ENCODE measurements at regions not wholly inside any gene's neighbourhood (a gene's known extent, or its start where the extent isn't known, plus 50 kb on each side); places are given as distances from the start of the nearest gene placed in this dataset.

GRCh38 chr3:83953417-83954089, 1005.2 kb upstream of the CADM2 start:
- ChIA-PET RAD21 (ENCODE audit: unreplicated experiment) (no interaction called here), POLR2A (no interaction called here), CTCF (no interaction called here), SMC1A (ENCODE audit: uncharacterized antibody, unreplicated experiment) (interaction anchor here (1.0 kb wide), 1 partner anchor 42 kb away, joined by 4 read pairs; no protein-coding TSS in a partner anchor)
- ATAC-seq, result no peak
- Histone ChIP-seq H3K27me3 (replicated peaks in 1 of 2; ENCODE audit: control insufficient read depth in 2 of 2, insufficient read depth in 2 of 2, low read length in 1 of 2) (no peaks in the 10 kb centered on the region), H3K9ac (ENCODE audit: control insufficient read depth, insufficient read depth, low read length) (no peak overlapping the region), H3K4me1 (ENCODE audit: control insufficient read depth, insufficient read depth, low read length) (no peaks in the 10 kb centered on the region), H3K4me2 (ENCODE audit: control insufficient read depth, insufficient read depth) (no peak overlapping the region), H2AFZ (ENCODE audit: control insufficient read depth, low read depth, low read length) (no peak overlapping the region), H3K9me3 (replicated peaks; ENCODE audit: control insufficient read depth, insufficient read depth, low read length) (no peaks in the 10 kb centered on the region), H4K20me1 (ENCODE audit: control insufficient read depth, insufficient read depth) (no peaks in the 10 kb centered on the region), H3K4me3 (no peak overlapping the region), H3K36me3 (ENCODE audit: control insufficient read depth in 2 of 2, insufficient read depth in 2 of 2, low read length in 1 of 2) (no peaks in the 10 kb centered on the region), H3K27ac (ENCODE audit: control insufficient read depth, insufficient read depth) (no peak overlapping the region), H3K79me2 (ENCODE audit: control insufficient read depth, insufficient read depth, low read length) (no peaks in the 10 kb centered on the region)
- no TSS peak for BruUV-seq (replicated peaks)
- in situ Hi-C loops (cut with MboI) (no loop called here), intact Hi-C loops (cut with micrococcal nuclease; ENCODE audit: unreplicated experiment) (no loop called here)
- FAIRE-seq, result no peak
- 0% methylated on average over 3 of the region's 3 CpGs for WGBS (ENCODE audit: insufficient coverage, insufficient replicate concordance, low lambda C conversion rate, missing lambda C conversion rate)
- TF ChIP-seq MXI1 (IDR thresholded peaks at IDR 0.05; ENCODE audit: low read depth, low read length) (no peak), MEF2B (IDR thresholded peaks at IDR 0.05; ENCODE audit: partially characterized antibody, poor library complexity, severe bottlenecking) (no peak)
- no peak for DNase-seq (ENCODE audit: low read depth, low spot score)

- no peaks in the 10 kb centered on the region for H3K4me1 ChIP-seq (ENCODE audit: control insufficient read depth, insufficient read depth, low read length)
- H3K4me2 ChIP-seq (ENCODE audit: control insufficient read depth, insufficient read depth), result no peak overlapping the region
- ChIA-PET SMC1A (ENCODE audit: uncharacterized antibody, unreplicated experiment) (no interaction called here), RAD21 (ENCODE audit: unreplicated experiment) (no interaction called here), POLR2A (no interaction called here), CTCF (no interaction called here)
- no peak overlapping the region for H2AFZ ChIP-seq (ENCODE audit: control insufficient read depth, low read depth, low read length)
- WGBS (ENCODE audit: insufficient coverage, insufficient replicate concordance, low lambda C conversion rate, missing lambda C conversion rate), result 62% methylated on average over 3 of the region's 3 CpGs
- no peaks in the 10 kb centered on the region for H3K79me2 ChIP-seq (ENCODE audit: control insufficient read depth, insufficient read depth, low read length)
- FAIRE-seq (no peak), ATAC-seq (no peak), DNase-seq (ENCODE audit: low read depth, low spot score) (no peak)
- no peaks in the 10 kb centered on the region for H4K20me1 ChIP-seq (ENCODE audit: control insufficient read depth, insufficient read depth)
- no peaks in the 10 kb centered on the region for H3K36me3 ChIP-seq (ENCODE audit: control insufficient read depth in 2 of 2, insufficient read depth in 2 of 2, low read length in 1 of 2)
- no TSS peak for BruUV-seq (replicated peaks)
- H3K27ac ChIP-seq (ENCODE audit: control insufficient read depth, insufficient read depth), result no peak overlapping the region
- intact Hi-C loops (cut with micrococcal nuclease; ENCODE audit: unreplicated experiment) (no loop called here), in situ Hi-C loops (cut with MboI) (no loop called here)
- no peak overlapping the region for H3K4me3 ChIP-seq
- H3K27me3 ChIP-seq (replicated peaks in 1 of 2; ENCODE audit: control insufficient read depth in 2 of 2, insufficient read depth in 2 of 2, low read length in 1 of 2), result no peaks in the 10 kb centered on the region
- H3K9ac ChIP-seq (ENCODE audit: control insufficient read depth, insufficient read depth, low read length), result no peak overlapping the region
- no peaks in the 10 kb centered on the region for H3K9me3 ChIP-seq (replicated peaks; ENCODE audit: control insufficient read depth, insufficient read depth, low read length)
- no peak for TF ChIP-seq SREBF1 (IDR thresholded peaks at IDR 0.05; ENCODE audit: low read length)
- no peak for TF ChIP-seq POLR2AphosphoS2 (IDR thresholded peaks at IDR 0.05; ENCODE audit: low read depth, low read length)
- no peak for TF ChIP-seq CHD2 (IDR thresholded peaks at IDR 0.05; ENCODE audit: borderline replicate concordance, low read depth, low read length)
- no peak for TF ChIP-seq PML (IDR thresholded peaks at IDR 0.05; ENCODE audit: low read length)
- TF ChIP-seq CHD4 (IDR thresholded peaks at IDR 0.05), result no peak
- TF ChIP-seq IKZF2 (IDR thresholded peaks at IDR 0.05), result no peak
- TF ChIP-seq USF2 (IDR thresholded peaks at IDR 0.05; ENCODE audit: borderline replicate concordance, low read depth, low read length), result no peak
- TF ChIP-seq EP300 (IDR thresholded peaks at IDR 0.05; ENCODE audit: borderline replicate concordance in 1 of 2, control insufficient read depth in 1 of 2, low read depth in 2 of 2, low read length in 2 of 2), result no peak
- no peak for TF ChIP-seq NBN (IDR thresholded peaks at IDR 0.05)
- TF ChIP-seq SUPT20H (IDR thresholded peaks at IDR 0.05; ENCODE audit: borderline replicate concordance, control insufficient read depth, low read depth, low read length), result no peak
- no peak for TF ChIP-seq BMI1 (IDR thresholded peaks at IDR 0.05; ENCODE audit: borderline replicate concordance)
- TF ChIP-seq JUND (IDR thresholded peaks at IDR 0.05; ENCODE audit: low read depth, low read length), result no peak
- no peak for TF ChIP-seq RCOR1 (conservative IDR thresholded peaks at IDR 0.05; ENCODE audit: low read depth, low read length)
Observed at GRCh38 chr3:83956431-83956830, 1002.4 kb upstream of the CADM2 start.

Measured in GM12878 (cell line).